ENCODE measurements at regions not wholly inside any gene's neighbourhood (a gene's known extent, or its start where the extent isn't known, plus 50 kb on each side); places are given as distances from the start of the nearest gene placed in this dataset.
"Not testable (repeated sequence)": the region's sequence is repeated elsewhere in the genome, so short reads cannot be mapped to it uniquely, and the experiment has no call there.

DNA sequence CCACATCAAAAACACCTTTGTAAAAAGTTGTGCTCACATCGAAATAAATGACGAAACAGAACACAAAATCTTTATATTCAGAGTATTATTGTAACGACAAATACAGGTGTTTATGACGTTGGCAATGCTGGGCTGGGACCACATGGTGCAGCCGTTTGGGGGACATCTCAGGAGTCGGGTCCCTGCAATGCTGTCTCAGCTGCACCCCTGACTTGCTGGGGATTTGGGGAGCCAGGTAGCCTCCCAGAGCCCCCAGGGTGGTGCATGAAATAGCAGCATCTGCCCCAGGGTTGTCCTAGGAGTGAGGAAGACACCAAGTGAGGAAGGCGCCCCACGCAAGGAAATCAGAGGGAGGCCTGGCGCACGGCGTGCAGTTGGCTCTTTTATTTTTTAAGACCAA is 1526.8 kb downstream of the BRD1 start:
- no peak for DNase-seq (ENCODE audit: low read depth in 3 of 3)

DNA sequence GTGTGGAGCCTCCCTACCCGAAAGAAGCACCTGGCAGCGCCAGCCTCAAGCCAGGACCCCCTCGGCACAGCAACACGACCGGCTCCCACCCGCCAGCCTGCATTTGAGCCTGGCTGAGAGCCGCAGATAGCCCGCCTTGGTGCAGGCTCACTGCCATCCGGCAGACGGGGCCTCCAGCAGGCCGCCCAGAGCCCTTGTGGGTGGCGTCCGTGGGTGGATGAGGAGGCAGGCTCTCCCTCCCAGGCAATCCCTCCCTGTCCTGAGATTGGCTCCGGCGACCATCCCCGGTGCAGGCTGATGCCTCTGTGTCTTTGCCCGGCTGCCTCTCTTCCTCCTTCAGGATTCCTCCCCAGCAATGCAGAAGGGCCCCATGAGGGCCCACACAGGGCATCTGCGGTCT is 1527.9 kb downstream of the BRD1 start:
- DNase-seq (ENCODE audit: low read depth in 3 of 3), result no peak

GRCh38 chr22:48299124-48299523 is 1528.5 kb downstream of the BRD1 start:
- DNase-seq (ENCODE audit: low read depth in 3 of 3), result no peak

GRCh38 chr22:48297296-48297695 is 1530.4 kb downstream of the BRD1 start:
- DNase-seq (ENCODE audit: low read depth in 3 of 3), result no peak

DNA sequence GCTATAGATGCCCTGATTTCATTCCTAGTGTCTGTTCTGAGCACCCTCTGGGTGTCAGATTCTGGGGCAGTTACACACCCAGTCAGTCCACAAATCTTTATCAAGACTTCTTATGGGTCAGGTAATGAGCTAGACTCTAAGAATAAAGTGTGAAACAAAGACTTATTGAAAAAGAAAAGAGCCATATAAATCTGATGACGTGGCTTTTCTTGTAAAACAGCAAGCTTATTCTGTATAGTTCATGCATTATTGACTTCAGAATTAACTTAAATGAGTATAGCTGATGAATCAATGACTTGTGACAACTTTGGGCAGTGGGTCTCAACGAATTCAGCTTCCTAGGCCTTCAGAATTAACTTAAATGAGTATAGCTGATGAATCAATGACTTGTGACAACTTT is 1527.5 kb downstream of the TBC1D22A start:
- DNase-seq (ENCODE audit: low read depth in 3 of 3), result not testable (repeated sequence)

GRCh38 chr22:48288376-48288940 is 1526.0 kb downstream of the TBC1D22A start:
- no peak for DNase-seq (ENCODE audit: low read depth in 3 of 3)

DNA sequence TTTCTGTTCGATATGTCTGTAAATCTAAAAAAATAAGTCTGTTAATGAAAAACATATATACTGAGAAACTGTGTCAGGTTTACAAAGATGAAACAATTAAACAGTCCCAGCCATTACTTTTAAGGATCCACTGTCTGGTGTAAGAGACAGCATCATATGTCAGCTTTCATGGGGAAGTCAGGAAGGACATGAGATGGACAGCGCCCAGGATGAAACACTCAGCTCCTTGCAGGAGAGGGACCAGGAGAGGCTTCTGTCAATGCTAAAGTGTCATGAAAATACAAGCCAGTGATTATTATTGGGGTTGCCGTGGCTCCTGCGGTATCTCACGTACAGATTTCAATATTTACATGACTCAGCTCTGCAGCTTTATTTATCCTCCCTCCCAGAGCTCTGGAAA is 1524.6 kb downstream of the TBC1D22A start:
- DNase-seq (ENCODE audit: low read depth in 3 of 3), result no peak

GRCh38 chr22:48284671-48285070 is 1522.2 kb downstream of the TBC1D22A start:
- no peak for DNase-seq (ENCODE audit: low read depth in 3 of 3)

DNA sequence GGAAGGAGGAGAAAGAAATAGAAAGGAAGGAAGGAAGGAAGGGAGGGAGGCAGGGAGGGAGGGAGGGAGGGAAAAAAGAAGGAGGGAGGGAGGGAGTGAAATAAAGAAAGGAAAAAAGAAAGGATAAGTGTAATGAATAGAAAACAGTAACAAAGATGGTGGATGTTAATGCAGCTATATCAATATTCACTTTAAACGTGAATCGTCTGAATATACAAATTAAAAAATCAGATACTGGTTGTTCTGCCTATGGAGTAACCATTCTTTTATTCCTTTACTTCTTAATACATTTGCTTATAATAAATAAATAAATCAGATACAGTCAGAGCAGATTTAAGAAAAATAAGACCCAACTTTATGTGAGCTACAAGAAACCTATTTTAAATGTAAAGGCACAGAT is 1520.4 kb downstream of the TBC1D22A start:
- no peak for DNase-seq (ENCODE audit: low read depth in 3 of 3)

- DNase-seq (ENCODE audit: low read depth in 3 of 3), result no peak
These were observed 1517.0 kb downstream of the TBC1D22A start for GRCh38 chr22:48279461-48279756.

DNA sequence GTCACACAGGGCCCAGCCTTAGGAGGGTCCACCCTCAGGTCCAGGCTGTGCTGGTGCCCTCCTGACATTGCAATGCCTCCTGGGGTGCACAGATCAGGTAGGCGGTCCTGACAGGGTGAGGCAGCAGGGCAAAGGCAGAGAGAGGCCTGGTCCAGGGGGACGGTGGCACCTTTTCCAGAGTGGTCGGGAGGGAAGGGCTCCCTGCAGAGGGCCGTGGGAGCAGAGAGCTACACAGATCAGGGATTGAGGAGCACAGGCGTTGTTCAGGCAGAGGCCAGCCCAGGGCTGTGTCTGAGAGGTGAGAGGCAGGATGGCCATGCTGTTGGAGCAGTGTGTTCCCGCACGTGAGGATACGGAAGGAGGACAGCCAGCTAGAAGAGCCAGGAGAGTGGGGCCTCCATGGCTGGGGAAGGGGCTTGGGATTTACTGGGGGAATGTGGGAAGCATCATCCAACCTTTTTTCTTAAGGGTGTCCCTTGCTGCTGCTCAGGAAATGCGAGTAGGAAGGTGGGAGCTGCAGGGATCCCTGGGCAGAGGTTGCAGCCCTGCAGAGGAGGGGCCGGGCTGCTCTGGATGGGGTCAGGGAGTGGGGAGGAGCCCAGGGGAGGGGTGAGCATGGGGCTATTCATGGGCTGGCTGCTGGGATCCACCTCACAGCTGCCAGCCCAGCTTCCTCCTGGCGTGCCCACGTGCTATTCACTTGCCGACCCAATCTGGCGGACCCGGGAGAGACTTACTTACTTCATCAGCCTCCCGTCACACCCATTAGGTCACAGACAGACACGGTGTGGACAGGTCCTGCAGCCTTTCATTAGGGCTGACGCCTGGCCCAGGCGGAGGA is 1516.4 kb downstream of the TBC1D22A start:
- DNase-seq (ENCODE audit: low read depth in 3 of 3), result no peak

- no peak for DNase-seq (ENCODE audit: low read depth in 3 of 3)
These were observed 1515.6 kb downstream of the TBC1D22A start for GRCh38 chr22:48277868-48278581.

DNA sequence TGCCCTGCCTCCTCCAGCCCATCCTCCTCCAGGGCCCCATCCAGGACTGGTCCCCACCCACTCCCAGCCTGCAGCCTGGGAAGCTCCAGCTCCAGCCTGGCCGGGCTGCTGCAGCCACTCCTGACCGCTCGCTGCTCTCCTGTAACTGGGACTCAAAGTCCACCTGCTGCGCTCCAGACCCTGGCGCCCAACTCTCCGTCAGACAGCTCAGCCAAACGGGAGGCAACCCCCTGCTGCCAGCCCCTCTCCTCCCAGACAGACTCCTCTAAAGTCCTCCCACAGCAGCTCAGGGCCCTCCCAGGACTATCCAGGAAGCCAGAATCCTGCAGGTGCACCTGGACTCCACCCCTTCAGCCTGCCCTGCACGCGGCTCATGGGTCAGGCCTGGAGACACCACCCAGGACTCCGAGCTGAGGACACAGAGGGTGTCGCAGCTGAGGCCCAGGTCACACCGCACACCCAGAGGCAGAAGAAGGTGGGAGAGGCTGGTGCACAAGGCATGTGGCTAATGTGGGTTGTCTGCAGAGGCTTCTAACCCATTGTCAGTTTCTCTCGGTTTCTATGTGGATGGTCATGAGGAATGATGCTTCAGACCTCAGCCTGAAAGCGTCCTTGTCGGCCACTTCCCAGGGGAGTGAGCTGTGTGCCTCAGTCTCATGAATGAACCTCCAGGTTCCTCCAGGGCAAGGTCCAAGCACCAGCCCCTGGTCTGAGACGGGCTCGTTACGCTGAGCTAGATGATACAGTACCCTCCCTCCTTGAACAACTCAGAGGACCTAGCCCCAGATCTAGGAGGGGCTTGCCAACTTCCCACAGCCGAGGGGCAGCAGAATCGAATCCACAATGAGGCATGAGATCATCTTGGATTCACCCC is 1514.8 kb downstream of the TBC1D22A start:
- DNase-seq (ENCODE audit: low read depth in 3 of 3), result no peak

GRCh38 chr22:48275412-48275811 is 1513.0 kb downstream of the TBC1D22A start:
- DNase-seq (ENCODE audit: low read depth in 3 of 3), result no peak

GRCh38 chr22:48270731-48271130 is 1508.3 kb downstream of the TBC1D22A start:
- DNase-seq (ENCODE audit: low read depth in 3 of 3), result no peak

GRCh38 chr22:48268771-48269552 is 1506.5 kb downstream of the TBC1D22A start:
- DNase-seq (ENCODE audit: low read depth in 3 of 3), result no peak

GRCh38 chr22:48268293-48268692 is 1505.8 kb downstream of the TBC1D22A start:
- DNase-seq (ENCODE audit: low read depth in 3 of 3), result no peak

DNA sequence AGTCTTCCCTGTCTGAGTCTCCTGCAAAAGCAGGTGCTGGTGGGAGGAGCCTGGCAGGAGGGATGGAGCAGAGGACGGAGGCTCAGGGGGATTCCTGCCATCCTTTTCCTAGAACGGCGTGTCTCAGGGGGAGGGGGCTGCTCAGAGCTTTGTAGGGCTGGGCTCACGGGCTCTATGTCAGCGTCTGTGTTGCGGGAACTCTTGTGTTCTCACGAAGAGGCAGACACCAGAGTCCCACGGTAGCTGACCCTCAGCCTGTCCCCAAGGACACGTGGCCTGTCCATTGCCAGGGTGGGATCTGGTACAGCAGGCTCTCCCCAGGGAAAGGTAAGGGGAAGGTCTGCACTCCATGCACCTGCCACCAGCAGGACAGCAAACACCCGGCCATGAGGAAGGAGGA is 1505.2 kb downstream of the TBC1D22A start:
- DNase-seq (ENCODE audit: low read depth in 3 of 3), result no peak

GRCh38 chr22:48265000-48265625 is 1502.7 kb downstream of the TBC1D22A start:
- DNase-seq (ENCODE audit: low read depth in 3 of 3), result no peak

DNA sequence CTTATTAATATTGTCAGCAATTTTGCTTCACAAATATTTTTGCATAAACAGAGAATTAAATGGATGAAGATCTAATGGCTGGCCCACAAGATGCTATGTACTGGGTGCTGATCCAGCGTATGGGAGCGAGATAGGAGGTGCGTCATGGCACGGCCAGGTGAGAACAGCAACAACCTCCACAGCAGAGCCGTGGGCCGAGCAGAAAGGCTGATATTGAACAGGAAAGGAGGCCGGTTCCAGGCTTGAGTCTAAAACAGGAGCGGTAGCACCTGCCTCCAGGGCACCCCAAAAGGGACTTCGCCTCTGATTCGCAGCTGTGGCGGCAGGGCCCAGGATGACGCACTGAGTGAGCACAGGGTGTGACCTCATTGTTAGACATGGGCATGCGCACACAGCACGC is 1502.1 kb downstream of the TBC1D22A start:
- DNase-seq (ENCODE audit: low read depth in 3 of 3), result no peak

All from stimulated activated CD4-positive, alpha-beta T cell treated with anti-CD3 and anti-CD28 coated beads, TNF-alpha, amount 100 ng/mL, for 48 hours (primary cell).